ENCODE measurements at regions not wholly inside any gene's neighbourhood (a gene's known extent, or its start where the extent isn't known, plus 50 kb on each side); places are given as distances from the start of the nearest gene placed in this dataset.

GRCh38 chr5:38745836-38746732 lies 99.7 kb upstream of the OSMR start:
- Histone ChIP-seq H3K9me3 (peaks cover 0 to 22% (median 10%) of the 10 kb centered on the region in 11 donors), H3K4me3 (no peak overlapping the region), H3K27ac (peak overlapping the region in 3 of 10 donors; percentile 25 to 49 (median 36)), H3K4me1 (peaks cover 0 to 15% (median 0%) of the 10 kb centered on the region in 9 donors), H3K36me3 (no peaks in the 10 kb centered on the region), H3K27me3 (no peaks in the 10 kb centered on the region)
- no peak for DNase-seq
- TF ChIP-seq CTCF (IDR thresholded peaks at IDR 0.05) = no peak
- ATAC-seq = peak in 4 of 8 donors; percentile 20 to 59 (median 36)
- WGBS, 2 donors = 65 to 77% methylated on average over 6 of the region's 6 CpGs
- intact Hi-C loops (cut with DNase I) = no loop called here

GRCh38 chr5:38749861-38750260 lies 96.0 kb upstream of the OSMR start:
- H3K27ac ChIP-seq = no peak overlapping the region
- H3K36me3 ChIP-seq = no peaks in the 10 kb centered on the region
- DNase-seq (no peak), ATAC-seq (no peak)
- TF ChIP-seq CTCF (IDR thresholded peaks at IDR 0.05) = no peak
- H3K4me3 ChIP-seq = no peak overlapping the region
- WGBS, 2 donors = 83 to 92% methylated on average over 3 of the region's 3 CpGs
- intact Hi-C loops (cut with DNase I) = no loop called here
- H3K4me1 ChIP-seq = peaks cover 0 to 15% (median 0%) of the 10 kb centered on the region in 9 donors
- H3K27me3 ChIP-seq = no peaks in the 10 kb centered on the region
- no peaks in the 10 kb centered on the region for H3K9me3 ChIP-seq

- 72 to 82% methylated on average over 4 of the region's 4 CpGs for WGBS, 2 donors
- no peak for DNase-seq
- intact Hi-C loops (cut with DNase I) = no loop called here
- Histone ChIP-seq H3K4me3 (no peak overlapping the region), H3K9me3 (no peaks in the 10 kb centered on the region), H3K36me3 (no peaks in the 10 kb centered on the region), H3K4me1 (peaks cover 0 to 12% (median 0%) of the 10 kb centered on the region in 9 donors), H3K27ac (no peak overlapping the region), H3K27me3 (no peaks in the 10 kb centered on the region)
- no peak for TF ChIP-seq CTCF (IDR thresholded peaks at IDR 0.05)
- ATAC-seq = no peak
Measured at GRCh38 chr5:38751103-38751502, 94.7 kb upstream of the OSMR start.

- H3K9me3 ChIP-seq = no peaks in the 10 kb centered on the region
- ATAC-seq = no peak
- no peak for DNase-seq
- H3K27ac ChIP-seq = no peak overlapping the region
- H3K27me3 ChIP-seq = no peaks in the 10 kb centered on the region
- WGBS, 2 donors = 91 to 95% methylated on average over 6 of the region's 6 CpGs
- H3K4me3 ChIP-seq = no peak overlapping the region
- intact Hi-C loops (cut with DNase I) = no loop called here
- TF ChIP-seq CTCF (IDR thresholded peaks at IDR 0.05) = no peak
- H3K4me1 ChIP-seq = peaks cover 0 to 5% (median 0%) of the 10 kb centered on the region in 9 donors
- no peaks in the 10 kb centered on the region for H3K36me3 ChIP-seq
Measured at GRCh38 chr5:38752012-38752536, 93.7 kb upstream of the OSMR start.

Data from heart right ventricle (tissue), 16 donors.